HG03108 (cell line): ENCODE measurements at regions not wholly inside any gene's neighbourhood (a gene's known extent, or its start where the extent isn't known, plus 50 kb on each side); places are given as distances from the start of the nearest gene placed in this dataset.
"Not testable (repeated sequence)": the region's sequence is repeated elsewhere in the genome, so short reads cannot be mapped to it uniquely, and the experiment has no call there.

Experiments used
- ATAC-seq: cut with Tn5 transposase; IDR thresholded peaks from one replicate; pipeline ENCODE4 v1.9.1; 2021; ENCODE audit warnings: moderate library complexity; ENCODE audit not compliant: unreplicated experiment

DNA sequence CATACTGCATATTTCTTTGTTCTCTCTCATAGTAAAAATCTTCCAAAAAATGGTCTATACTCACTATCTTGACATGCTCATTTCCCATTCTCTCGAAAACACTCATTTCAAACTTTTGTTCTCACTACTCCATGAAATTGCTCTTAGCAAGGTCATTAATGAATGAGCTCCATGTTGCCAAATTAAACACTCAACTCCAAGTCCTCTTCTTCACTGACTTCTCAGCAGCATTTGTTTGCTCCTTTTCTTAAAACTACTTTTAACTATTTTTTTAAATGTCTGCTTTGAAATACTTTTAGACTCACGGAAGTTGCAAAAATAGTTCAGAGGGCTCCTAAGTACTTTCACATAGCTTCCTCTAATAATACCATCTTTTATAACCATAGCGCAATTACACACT lies 274.0 kb upstream of the PREP start:
- ATAC-seq: no peak

DNA sequence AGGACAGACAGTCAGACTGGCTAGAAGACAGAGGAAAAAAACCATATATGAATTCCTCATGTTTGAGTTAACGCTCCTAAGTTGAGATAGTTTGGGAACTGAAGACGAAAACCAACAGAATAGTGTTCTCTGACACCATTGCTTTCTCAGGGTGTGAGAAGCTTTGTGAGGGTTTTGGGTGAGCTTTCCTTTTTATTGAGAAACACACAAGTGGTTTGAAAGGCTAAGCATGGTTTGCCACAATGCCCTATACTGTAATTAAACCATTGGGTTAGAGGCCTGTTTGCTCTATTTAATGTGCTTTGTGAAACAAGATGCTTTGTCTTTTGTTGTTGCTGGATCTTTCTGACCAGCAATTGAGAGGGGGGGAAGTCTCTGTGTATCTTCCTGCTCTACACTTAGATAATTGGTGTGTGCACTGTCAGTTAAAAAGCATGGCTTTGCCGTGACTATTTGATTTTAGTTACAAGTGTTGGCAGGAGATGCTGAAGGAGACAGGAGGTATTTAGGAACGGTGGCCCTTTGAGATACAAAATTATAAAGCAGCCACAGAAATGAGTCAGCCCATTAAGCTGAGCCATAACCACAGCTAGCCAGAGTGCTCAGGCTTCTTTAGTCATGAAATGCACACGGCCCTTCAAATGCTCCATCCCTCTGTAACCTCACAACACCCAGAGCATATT lies 273.0 kb upstream of the PREP start:
- ATAC-seq: no peak

DNA sequence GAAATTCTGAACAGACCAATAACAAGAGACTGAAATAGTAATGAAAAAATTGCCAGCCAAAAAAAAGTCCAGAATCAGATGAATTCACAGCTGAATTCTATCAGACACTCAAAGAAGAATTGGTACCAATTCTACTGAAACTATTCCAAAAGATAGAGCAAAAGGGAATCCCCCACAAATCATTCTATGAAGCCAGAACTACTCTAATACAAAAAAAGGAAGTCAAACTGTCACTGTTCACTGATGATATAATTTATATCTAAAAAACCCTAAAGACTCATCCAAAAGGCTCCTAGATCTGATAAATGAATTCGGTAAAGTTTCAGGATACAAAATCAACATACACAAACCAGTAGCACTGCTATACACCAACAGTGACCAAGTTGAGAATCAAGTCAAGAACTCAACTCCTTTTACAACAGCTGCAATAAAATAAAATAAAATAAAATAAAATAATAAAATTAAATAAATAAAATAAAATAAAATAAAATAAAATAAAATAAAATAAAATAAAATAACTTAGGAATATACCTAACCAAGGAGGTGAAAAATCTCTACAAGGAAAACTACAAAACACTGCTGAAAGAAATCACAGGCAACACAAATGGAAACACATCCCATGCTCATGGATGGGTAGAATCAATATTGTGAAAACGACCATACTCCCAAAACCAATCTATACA lies 270.1 kb upstream of the PREP start:
- not testable (repeated sequence) for ATAC-seq

DNA sequence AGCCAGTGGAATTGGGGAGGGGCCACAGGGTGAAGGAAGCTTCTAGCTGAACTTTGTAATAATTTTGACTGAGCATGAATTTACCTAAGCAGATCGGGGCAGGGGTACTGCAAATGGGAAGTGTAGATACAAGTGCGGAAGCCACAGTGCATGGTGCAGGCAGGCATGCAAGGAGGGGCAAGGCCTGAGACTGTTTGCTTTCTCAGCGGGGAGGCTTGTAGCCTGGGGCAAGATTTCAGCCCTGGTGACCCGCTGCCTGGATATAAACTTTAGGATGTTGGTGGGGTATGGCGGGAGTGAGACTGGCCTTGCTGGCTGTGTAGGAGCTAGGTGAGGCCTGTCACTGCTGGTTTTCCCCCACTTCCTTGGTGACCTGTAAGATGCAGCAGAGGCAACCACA lies 266.4 kb upstream of the PREP start:
- ATAC-seq: no peak

DNA sequence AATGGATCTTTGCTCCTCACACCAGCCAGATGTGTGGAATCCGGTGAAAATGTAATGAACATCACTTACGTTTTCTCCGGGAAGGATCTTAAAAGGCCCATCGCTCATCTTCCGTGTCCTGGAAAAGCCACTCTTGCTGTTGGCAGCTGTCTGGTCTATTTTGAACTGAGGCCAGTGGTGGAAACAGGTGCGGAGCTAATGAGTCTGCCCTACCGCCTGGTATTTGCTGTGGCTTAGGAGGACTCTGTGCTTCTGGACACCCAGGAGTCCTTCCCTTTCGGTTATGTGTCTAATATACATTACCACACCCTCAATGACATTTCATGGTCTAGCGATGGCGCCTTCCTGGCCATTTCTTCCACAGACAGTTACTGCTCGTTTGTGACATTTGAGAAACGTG lies 264.2 kb upstream of the PREP start:
- ATAC-seq: no peak

DNA sequence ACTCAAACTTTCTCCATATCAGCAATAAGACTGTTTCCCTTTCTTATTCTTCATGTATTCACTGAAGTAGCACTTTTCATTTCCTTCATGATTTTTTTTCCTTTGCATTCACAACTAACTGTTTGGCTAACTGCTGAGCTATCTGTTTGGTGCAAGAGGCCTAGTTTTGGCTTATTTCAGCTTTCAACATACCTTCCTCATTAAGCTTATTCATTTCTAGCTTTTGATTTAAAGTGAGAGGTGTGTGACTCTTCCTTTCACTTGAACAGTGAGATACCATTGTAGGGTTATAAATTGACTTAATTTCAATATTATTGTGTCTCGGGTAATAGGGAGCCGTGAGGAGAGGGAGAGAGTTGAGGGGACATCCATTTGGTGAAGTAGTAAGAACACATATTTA lies 262.0 kb upstream of the PREP start:
- no peak for ATAC-seq

DNA sequence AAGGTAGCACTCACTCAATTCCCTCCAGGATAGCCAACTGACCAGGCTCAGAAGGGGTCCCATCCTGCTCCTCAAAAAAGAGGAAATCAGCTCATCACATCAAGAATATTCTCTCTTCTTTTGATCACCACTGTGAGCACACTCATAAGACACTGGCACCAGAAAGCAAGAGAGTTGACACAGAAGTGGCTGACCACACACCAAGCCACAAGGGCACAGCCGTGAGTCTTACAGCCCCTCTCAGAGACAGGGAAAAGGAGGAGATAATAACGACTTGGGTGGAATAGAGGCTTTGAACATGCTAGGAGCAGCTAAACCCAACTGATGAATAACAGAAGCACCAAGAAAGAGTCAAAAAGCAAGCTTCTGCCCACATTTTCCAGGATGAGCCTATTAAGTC lies 249.1 kb upstream of the PREP start:
- ATAC-seq: no peak

DNA sequence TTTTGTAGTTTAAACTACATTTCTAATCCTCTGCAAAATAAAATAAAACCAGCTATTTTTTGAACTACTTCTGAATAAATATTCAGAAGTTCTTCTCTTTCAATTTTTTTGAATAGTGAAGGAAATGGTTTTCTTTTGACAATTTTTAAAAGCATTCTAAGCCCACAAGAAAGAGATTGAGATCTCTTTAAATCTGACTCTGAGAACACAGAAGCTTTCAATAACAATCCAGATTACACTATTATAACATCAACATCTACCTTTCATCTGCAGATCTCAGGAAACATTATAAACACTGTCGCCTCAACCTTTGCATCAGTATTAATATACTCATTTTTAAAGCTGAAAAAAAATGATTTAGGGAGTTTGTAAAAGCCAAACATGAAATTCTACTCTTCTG lies 247.5 kb upstream of the PREP start:
- no peak for ATAC-seq

DNA sequence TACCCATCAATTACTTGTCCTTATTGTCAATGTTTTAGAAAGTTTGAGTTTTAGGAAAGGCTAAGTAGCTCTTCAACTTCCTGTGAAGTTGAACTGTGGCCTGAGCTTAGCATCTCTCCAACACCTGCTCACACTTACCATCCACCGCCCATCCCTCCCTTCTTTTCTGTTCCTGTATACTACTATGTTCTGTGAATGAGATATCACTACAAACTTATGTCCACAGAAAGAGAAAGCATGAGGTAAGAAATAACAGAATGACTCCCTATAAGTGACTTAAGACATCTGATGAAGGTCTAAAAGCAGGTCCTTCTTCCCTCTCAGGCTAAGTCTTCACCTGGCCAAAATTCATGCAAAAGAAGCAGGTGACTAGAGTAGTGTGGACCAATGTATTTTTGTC lies 246.3 kb upstream of the PREP start:
- no peak for ATAC-seq

DNA sequence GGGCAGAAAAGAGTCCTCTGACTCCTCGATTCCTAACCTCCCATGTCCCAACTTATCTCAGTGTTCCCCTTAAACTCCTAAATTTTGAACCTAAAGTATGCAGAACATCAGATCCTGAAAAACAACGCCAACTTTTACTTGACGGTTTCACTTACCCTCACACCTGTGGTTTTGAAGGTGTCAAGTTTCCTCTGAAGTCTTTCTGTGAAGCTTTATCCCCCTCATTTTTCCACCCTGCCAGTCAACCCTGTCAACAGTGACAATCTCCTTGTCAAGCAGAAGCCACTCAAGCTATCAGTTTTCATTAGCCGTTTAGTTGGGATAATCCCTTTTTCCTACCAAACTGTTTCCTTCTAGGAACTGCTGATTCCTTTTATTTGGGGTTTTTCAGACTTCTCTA lies 245.4 kb upstream of the PREP start:
- no peak for ATAC-seq

DNA sequence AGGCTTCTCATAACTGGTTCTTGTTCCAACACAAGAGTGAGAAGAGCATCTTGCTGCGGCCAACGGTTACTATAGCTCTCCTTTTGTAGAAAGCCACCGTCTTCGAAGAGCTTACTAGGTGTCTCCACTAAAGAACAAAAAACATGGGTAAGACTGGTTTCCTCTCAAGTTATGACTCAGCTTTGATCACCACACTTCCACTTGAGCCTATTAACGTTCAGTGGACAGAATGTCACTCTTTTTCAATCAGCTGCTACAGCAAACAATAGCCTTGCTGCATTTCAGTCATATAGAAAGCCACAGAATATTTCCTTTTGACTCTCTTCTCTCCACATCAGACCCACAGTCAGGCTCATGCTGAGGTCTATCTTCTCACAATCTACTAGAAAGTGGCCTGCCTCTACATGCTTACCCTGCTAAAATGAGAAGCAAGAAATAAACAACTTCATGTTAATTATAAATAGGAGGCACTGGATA lies 243.5 kb upstream of the PREP start:
- ATAC-seq: peak; percentile 91

DNA sequence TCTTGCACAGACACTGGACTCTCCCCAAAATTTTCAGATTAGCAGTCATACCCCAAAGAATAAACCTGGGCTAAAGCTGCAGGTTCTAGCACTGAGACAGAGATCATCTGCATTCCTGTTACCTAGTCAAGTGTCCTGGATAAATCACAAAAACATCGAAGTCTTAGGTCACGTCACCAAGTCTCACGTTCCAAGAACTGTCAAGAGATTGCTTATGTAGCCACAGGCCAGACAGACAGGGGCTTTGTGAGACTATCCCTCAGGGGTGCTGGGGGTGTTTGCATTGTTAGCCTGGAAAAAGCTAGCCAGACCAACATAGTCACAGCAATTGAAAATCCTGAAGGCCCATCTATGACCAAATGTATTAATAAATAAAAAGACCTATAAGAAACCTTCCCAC lies 243.1 kb upstream of the PREP start:
- no peak for ATAC-seq

DNA sequence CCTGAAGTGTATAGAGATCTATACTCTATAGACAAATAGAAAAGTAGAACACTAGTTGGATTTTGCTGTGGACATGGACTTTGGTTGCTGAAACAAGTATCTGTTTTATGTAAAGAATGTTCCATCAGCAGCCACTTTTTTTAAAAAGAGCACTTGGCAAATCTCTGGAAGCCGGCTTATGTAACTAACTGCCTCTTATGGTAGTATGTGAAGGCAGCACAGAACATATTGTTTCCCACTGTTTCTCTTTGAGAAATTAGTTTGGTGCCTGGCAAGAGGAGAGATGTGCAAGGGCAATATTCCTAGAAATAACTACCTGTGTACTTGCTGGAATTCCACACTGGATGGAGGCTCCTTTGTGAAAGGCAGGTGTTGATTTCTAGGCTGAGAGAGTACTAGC lies 242.3 kb upstream of the PREP start:
- no peak for ATAC-seq

DNA sequence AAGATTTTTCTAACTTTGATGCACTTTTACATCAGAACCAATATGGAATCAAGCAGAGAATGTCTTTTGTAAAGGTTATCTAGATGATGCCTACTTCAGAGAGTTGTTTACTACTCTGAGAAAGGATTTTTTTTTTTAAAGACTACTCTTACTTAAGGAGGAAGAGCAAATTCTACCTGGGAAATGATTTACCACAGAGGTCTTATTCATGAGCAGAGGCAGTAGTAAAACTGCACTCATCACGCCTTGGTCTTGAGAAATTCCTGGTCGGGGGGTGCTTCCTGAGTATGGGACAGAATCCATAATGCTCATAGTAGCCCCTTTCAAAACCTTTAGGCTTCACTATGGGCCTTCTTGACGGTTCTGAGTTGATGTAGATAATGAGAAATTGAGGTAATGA lies 241.8 kb upstream of the PREP start:
- ATAC-seq: no peak

DNA sequence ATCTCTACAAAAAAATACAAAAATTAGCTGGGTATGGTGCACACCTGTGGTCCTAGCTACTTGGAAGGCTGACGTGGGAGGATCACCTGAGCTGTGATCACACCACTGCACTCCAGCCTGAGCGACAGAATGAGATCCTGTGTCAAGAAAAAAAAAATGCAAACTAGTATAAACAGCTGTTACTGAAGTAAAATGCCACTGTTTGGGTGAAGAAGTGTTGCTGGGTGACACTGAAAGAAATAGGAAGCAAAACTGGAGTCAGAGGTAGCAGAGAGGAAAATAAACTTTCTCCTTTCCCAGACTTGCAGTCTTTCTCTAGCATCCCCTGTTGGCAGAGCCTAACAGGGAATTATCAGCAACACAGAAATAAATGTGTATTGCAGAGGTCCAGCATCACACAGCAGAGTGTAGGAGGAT lies 241.2 kb upstream of the PREP start:
- no peak for ATAC-seq

DNA sequence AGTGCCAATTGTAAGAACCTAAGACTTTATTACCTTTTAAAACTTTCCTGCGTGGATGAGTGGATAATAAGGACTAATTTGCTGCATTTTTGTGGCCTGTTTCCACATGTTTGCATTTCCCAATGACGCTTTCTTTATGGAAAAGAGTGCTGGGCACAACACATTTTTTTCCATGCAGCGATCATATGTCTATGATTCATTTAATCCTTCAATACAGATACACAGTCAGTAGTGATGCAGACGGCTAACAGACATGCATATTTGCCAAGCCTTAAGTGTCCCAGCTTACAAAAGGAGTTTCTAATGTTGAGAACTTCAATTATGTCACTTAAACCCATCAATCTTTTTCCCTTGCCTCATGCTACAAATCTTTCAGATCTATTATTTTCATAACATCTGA lies 239.8 kb upstream of the PREP start:
- no peak for ATAC-seq

DNA sequence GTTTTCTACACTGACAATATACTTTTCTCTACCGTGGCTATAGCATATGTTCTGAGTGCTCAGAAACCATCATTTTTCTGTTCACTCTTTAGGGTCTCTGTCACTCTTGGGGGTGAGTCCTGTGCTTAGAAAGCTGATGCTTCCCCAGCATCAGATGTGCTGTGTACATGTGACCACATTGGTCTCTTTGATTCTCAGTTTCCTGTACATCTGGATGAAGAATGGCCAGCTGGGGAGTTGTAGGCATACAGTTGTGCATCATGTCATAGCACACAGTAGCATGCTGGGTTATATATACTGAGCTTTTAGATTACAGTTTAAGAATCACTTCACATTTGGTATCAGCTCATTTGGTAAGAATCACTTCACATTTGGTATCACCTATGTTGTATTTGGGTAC lies 238.6 kb upstream of the PREP start:
- ATAC-seq: no peak

DNA sequence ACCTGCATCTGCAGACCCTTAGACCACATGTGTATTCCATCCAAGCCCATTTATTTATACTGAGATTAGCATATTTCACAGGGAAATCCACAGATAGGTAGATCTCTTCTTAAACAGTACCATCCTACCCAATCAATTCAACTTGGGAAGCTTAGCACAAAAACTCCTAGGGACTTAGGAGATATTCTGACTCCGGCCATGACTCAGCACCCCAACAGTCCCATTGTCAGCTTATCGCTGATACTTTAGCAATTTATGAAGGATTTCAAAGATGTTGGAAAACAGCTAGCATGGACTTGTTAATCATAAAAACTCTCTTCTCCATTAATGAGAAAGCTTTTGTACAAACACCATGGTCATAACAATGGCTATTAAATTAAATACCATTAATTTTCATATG lies 236.2 kb upstream of the PREP start:
- ATAC-seq: no peak

DNA sequence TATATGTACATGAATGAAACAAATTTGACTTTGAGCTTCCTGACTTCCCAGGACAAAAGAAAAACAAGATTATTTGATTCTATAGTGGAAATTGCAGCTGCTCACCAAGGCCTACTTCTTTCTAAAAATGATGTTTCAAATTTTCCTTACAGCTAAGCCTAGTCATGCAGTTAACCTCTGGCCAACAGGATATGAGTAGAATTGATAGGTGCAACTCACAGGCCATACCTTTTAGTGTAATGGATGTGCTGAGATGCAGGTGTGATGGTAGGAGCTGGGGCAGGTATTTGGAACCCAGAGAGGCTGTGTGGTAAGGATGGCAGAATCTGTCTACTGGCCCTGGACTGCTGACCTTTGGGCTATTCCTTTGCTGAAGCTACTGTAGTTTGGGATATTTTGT lies 230.9 kb upstream of the PREP start:
- ATAC-seq: no peak

DNA sequence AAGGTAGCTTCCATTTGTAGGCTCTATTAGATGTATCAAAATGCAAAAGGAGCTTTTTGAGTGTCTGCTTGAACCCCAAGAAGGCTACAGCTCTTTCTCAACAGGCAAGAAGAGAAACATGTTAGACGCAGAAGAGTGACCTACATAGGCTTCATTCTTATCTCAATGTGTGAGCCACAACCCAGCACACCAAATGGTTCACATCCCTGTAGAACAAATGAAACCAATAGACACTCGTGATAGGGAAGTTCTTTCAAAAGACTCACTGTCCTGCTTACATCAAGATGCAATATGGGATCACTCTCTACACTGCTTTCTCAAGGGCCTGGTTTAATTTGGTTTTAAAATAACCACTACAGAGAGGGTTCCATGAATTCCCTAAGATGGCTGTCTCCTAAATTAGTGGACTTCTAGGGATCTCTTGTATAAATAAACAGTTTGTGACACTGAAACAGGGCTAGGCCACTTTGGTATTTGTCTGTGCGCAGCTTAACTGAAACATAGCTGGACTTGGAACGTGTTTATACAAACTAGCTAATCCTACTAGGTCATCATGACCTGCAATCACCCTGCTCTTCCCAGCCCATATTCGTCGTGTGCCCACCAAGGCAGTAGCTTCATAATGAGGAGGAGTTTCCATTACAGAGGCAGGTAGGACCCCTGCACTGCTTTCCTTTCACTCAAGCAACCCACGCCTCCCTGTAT lies 225.4 kb upstream of the PREP start:
- ATAC-seq: no peak

DNA sequence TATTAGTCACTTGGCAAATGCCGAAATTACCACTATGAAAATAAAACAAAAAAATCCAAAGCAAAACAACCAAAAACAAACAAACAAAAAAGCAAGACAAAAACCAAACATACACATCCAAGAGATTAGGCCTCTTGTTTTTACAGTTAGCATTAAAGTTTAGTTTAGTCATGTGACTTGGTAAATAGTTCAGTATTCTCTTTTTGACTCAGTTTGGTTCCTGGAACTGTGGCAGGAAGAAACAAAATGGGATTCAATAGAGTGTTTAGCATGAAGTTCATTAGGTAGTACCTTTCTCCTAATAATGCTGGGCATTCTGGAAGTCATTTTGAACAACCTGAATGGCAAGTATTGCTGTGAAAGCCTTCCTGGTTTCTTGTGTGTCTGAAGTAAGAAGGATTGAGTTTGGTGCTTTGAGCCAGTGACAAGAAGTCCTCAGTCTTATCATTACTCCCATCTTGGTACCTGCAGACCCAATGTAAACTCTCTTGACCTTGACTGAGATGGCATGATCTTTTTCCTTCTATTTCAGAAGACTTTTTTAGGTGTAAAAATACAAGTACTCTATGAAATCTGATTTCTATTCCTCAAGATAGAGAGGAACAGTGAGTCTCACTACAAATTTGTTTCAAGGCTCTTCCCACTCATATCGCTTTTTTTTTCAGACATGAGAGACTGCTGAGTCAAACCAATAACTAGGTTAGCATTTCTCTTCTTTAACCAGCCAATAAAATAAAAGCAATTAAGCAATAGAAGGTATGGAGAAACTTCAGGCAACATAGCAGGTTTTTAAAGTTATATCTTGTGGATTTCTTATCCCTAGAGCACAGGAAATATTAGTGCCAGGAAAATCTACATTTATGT lies 223.6 kb upstream of the PREP start:
- no peak for ATAC-seq
